ENCODE measurements at regions not wholly inside any gene's neighbourhood (a gene's known extent, or its start where the extent isn't known, plus 50 kb on each side); places are given as distances from the start of the nearest gene placed in this dataset.

- TF ChIP-seq ZNF260 (CRISPR knock-in tag; IDR thresholded peaks at IDR 0.05; ENCODE audit: borderline replicate concordance, low read depth), result no peak
- no peak for TF ChIP-seq MAZ (IDR thresholded peaks at IDR 0.05; ENCODE audit: borderline replicate concordance, low read depth, low read length)
- peak; percentile 49; the same call in 1 of the 2 replicates for TF ChIP-seq MAZ (CRISPR knock-in tag; IDR thresholded peaks at IDR 0.05; ENCODE audit: low read depth)
- no peak for TF ChIP-seq REL (CRISPR knock-in tag; conservative IDR thresholded peaks at IDR 0.05)
- TF ChIP-seq NPAS2 (CRISPR knock-in tag; IDR thresholded peaks at IDR 0.05; ENCODE audit: borderline replicate concordance), result no peak
- no peak for TF ChIP-seq PAF1 (CRISPR knock-in tag; IDR thresholded peaks at IDR 0.05)
- peak; percentile 63; the same call in 1 of the 2 replicates for TF ChIP-seq ZFP91 (CRISPR knock-in tag; IDR thresholded peaks at IDR 0.05; ENCODE audit: borderline replicate concordance)
- peak; percentile 63 for TF ChIP-seq ZNF781 (CRISPR knock-in tag; IDR thresholded peaks at IDR 0.05; ENCODE audit: borderline replicate concordance, not compliant biosample characterization)
- TF ChIP-seq PREB (CRISPR knock-in tag; IDR thresholded peaks at IDR 0.05), result no peak
- TF ChIP-seq RAD21 (CRISPR knock-in tag; IDR thresholded peaks at IDR 0.05), result peak; percentile 94
- peak; percentile 10; the same call in 1 of the 2 replicates for TF ChIP-seq ZMYM3 (CRISPR knock-in tag; IDR thresholded peaks at IDR 0.05)
- no peak for TF ChIP-seq REXO4 (CRISPR knock-in tag; IDR thresholded peaks at IDR 0.05; ENCODE audit: borderline replicate concordance)
- peak; percentile 48; the same call in 1 of the 2 replicates for TF ChIP-seq ZNF224 (CRISPR knock-in tag; IDR thresholded peaks at IDR 0.05)
- TF ChIP-seq TBL1XR1 (IDR thresholded peaks at IDR 0.05; ENCODE audit: borderline replicate concordance, low read length, partially characterized antibody), result no peak
- peak; percentile 65 for TF ChIP-seq PTBP1 (IDR thresholded peaks at IDR 0.05; ENCODE audit: low read depth, low read length, poor library complexity, severe bottlenecking)
- TF ChIP-seq MYPOP (CRISPR knock-in tag; IDR thresholded peaks at IDR 0.05), result peak; percentile 34; the same call in 1 of the 2 replicates
- TF ChIP-seq ZIK1 (CRISPR knock-in tag; IDR thresholded peaks at IDR 0.05; ENCODE audit: borderline replicate concordance, low read depth), result no peak
- peak; percentile 81; the same call in 1 of the 2 replicates for TF ChIP-seq ZNF605 (CRISPR knock-in tag; IDR thresholded peaks at IDR 0.05)
- TF ChIP-seq KLF6 (CRISPR knock-in tag; IDR thresholded peaks at IDR 0.05), result no peak
- TF ChIP-seq IRF2 (CRISPR knock-in tag; IDR thresholded peaks at IDR 0.05), result 0 out of 2 replicates have a peak, but pooled peaks have one; percentile 77
- 0 out of 2 replicates have a peak, but pooled peaks have one; percentile 15 for TF ChIP-seq ZNF326 (CRISPR knock-in tag; IDR thresholded peaks at IDR 0.05; ENCODE audit: borderline replicate concordance)
- TF ChIP-seq ZNF703 (CRISPR knock-in tag; IDR thresholded peaks at IDR 0.05; ENCODE audit: borderline replicate concordance), result no peak
- no peak for TF ChIP-seq ZNF788 (CRISPR knock-in tag; IDR thresholded peaks at IDR 0.05; ENCODE audit: borderline replicate concordance)
- 0 out of 2 replicates have a peak, but pooled peaks have one; percentile 38 for TF ChIP-seq ZNF543 (CRISPR knock-in tag; IDR thresholded peaks at IDR 0.05)
Observed at GRCh38 chr20:40962733-40963504, 65.7 kb upstream of the TOP1 start (continued).
